SK-MEL-5 (cell line): ENCODE measurements at regions not wholly inside any gene's neighbourhood (a gene's known extent, or its start where the extent isn't known, plus 50 kb on each side); places are given as distances from the start of the nearest gene placed in this dataset.
"Not testable (repeated sequence)": the region's sequence is repeated elsewhere in the genome, so short reads cannot be mapped to it uniquely, and the experiment has no call there.

Experiments
- DNase-seq: peaks from one replicate; pipeline ENCODE4 v3.0.0-alpha.2; 2016; ENCODE audit warnings: low read depth, low spot score
- in situ Hi-C: cut with HindIII; loops from 2 replicates; pipeline ENCODE4 v1.10.0; 2016; ENCODE audit warnings: low sequenced_read_pairs, high pct_unique_total_duplicates, low pct_unique_long_range_greater_than_20kb

DNA sequence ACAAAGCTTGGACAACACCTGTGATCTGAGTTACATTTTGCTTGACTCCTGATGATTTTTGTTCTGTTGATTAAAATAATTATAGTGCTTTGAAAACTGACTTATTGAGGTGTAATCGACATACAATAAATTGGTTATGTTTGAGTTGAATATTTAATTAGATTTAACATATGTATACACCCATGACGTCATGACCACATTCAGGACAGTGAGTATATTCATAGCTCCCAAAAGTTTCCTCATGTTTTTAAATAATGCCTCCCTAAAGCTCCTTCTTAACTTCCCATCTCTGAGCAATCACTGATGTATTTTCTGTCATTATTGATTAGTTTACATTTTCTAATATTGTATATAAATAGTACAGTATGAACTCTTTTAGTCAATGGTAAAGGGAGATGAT, 801.2 kb downstream of the PDCD6IP start:
- in situ Hi-C loops = no loop called here

DNA sequence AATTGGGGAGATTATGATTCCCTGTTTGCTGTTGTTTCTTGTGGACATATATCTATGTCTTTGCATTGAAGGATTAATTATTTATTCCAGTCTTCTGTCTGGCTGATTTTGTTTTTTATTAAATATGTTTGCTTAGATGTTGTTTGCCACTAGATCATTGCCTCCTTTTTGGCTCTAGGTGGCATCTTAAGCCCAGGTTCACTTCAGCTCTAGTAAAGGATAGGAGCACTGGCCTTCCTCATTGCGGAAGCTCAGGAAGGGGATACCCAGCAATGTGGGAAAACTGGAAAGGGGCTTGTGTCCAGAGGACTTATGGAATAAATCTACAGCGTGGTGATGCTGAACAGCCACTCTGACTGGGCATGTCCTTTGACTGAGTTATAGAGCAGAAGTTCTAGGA, 821.6 kb downstream of the PDCD6IP start:
- in situ Hi-C loops = no loop called here

More for the DNA sequence above, 801.2 kb downstream of the PDCD6IP start:
- no peak for DNase-seq

GRCh38 chr3:34626699-34627098, 828.3 kb downstream of the PDCD6IP start:
- in situ Hi-C loops = no loop called here
- no peak for DNase-seq

More for the DNA sequence above, 821.6 kb downstream of the PDCD6IP start:
- peak; percentile 30 for DNase-seq

DNA sequence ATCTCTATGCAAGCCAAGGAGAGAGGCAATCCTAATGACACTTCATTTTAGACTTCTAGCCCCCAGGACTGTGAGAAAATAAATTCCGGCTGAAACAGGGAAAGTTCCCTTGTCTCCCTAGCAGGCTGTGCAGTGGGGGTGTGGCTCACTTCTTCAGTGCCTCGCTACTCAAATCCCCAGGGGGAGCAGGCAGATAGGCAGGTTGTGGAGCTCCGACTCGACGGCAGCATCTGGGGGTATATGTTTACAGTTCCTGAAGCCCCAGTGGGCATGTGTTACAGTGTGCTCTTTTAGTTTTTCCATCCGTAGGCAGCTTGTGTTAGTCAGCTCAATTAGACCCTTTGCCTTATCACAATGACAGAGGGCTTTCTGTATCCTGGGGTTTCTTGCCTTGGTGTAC, 836.5 kb downstream of the PDCD6IP start:
- in situ Hi-C loops = no loop called here

DNA sequence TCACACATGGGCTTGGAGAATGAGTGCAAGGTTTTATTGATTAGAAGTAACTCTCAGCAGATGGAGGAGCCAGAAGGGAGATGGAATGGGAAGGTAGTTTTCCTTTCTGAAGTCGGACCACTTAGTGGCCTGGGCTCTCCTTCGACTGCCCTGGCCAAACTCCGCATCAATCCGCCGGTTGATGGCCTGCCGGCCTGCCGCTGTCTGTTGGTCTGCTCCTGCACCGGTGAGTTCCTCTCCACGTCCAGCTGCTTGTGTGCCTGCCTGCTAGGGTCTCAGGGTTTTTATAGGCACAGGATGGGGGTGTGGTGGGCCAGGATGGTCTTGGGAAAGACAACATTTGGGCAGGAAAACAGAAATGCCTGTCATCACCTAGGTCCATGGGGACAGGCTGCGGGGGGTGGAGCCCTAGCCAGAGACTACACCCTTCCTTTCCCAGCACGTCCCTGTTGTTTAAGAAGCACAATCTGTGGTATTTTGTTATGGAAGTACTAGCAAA, 837.0 kb downstream of the PDCD6IP start:
- DNase-seq = no peak
- in situ Hi-C loops = no loop called here

More for the DNA sequence above, 836.5 kb downstream of the PDCD6IP start:
- DNase-seq = no peak

- DNase-seq = no peak
- in situ Hi-C loops = no loop called here
These were observed 848.6 kb downstream of the PDCD6IP start for GRCh38 chr3:34646911-34647460.

DNA sequence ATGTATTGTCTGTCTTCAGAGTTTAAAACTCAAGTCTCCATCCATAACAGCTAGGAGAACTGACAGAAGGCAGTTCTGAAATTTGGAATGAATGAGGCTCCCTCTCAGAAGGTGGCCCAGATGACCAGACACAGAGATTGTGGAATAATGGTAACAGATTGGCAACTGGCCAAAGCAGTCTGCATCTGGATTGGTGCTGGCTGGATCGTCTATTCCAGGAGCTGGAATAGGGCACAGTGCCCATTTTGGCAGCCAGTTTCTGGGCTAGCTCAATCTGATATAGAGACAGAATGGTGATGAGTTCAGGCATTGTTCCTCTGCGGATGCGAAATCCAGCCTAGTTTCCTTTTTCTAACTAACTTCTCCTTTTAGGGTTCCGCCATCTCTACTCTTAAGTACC, 851.7 kb downstream of the PDCD6IP start:
- no peak for DNase-seq
- in situ Hi-C loops = no loop called here

- in situ Hi-C loops = no loop called here
- no peak for DNase-seq
These were observed 870.5 kb downstream of the PDCD6IP start for GRCh38 chr3:34668915-34669314.

- DNase-seq = no peak
- in situ Hi-C loops = no loop called here
These were observed 871.1 kb downstream of the PDCD6IP start for GRCh38 chr3:34669490-34669889.

- in situ Hi-C loops = no loop called here
- DNase-seq = no peak
These were observed 877.1 kb downstream of the PDCD6IP start for GRCh38 chr3:34675383-34676120.

GRCh38 chr3:34676436-34676835, 878.0 kb downstream of the PDCD6IP start:
- in situ Hi-C loops = no loop called here
- DNase-seq = no peak

DNA sequence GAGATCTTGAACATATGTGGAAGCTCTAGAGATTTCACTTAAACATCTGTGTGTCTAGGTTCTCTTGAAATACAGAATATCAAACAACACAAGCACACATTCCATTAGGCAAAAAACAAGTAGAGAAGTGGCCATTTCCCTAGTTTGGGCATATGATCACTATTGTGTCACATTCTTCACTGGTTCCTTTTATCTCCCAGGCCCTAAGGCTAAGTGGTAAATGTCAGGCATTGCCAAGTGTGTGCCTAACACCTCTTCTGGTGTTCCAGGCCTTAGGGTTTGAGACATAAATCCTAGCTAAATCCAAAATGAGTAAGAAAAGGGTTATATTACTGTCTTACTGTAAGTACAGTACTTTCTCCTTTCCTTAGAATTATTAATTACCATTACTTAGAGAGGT, 880.1 kb downstream of the PDCD6IP start:
- peak; percentile 4 for DNase-seq
- in situ Hi-C loops = no loop called here

GRCh38 chr3:34679055-34679454, 880.6 kb downstream of the PDCD6IP start:
- in situ Hi-C loops, DNase-seq: not testable (repeated sequence)

- in situ Hi-C loops = no loop called here
- DNase-seq = peak; percentile 71
These were observed 885.4 kb downstream of the PDCD6IP start for GRCh38 chr3:34683851-34684250.

DNA sequence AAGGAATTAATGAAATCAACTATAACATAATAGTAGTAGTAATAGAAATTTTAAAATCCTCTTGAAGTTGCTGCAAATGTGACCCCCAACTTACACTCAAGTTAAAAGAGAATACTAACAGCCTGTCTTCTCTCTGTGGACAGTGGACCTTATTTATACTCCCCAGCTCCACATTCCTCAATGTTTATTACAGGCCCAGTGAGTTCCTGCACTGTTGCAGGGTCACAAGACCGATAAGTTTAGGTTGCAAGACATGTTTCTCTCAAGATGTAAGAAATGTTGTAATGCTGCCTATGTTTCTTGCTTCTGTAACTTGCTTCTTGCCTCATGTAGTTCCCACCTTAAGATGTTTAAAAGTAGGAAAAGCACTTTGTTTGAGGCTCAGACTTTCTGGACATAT, 888.1 kb downstream of the PDCD6IP start:
- in situ Hi-C loops = no loop called here
- DNase-seq = no peak

GRCh38 chr3:34687671-34688070, 889.2 kb downstream of the PDCD6IP start:
- in situ Hi-C loops = no loop called here
- no peak for DNase-seq

DNA sequence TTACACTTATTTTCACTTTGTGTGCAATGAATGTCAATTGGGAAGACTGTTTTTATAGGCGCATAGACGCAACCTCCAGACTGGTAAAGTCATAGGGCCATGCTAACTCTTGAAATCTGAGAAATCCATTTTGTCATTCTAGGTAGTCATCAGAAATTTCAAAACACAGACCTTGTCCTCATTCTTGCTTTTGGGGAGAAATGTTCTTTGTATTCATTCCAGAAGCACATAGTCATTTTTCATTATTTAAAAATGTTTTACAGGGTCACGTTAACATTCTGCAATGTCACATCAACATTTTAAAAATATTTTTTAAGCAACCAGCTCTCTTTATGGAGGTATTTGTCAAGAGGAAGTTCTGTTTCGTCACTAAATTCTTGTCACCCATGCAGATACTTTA, 898.4 kb downstream of the PDCD6IP start:
- in situ Hi-C loops = no loop called here

DNA sequence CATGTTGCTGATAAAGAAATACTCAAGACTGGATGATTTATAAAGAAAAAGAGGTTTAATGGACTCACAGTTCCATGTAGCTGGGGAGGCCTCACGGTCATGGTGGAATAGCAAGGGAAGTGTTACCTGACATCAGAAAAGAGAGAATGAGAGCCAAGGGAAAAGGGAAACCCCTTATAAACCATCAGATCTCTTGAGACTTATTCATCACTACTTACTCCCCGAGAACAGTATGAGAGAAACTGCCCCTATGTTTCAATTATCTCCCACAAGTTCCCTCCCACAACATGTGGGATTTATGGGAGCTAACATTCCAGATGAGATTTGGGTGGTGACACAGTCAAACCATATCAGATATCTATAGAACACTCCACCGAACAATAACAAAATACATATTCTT, 904.6 kb downstream of the PDCD6IP start:
- in situ Hi-C loops = no loop called here

More for the DNA sequence above, 898.4 kb downstream of the PDCD6IP start:
- no peak for DNase-seq

GRCh38 chr3:34724916-34725499, 914.3 kb upstream of the ARPP21 start:
- DNase-seq = no peak
- in situ Hi-C loops = no loop called here

More for the DNA sequence above, 904.6 kb downstream of the PDCD6IP start:
- no peak for DNase-seq
